ENCODE measurements at regions not wholly inside any gene's neighbourhood (a gene's known extent, or its start where the extent isn't known, plus 50 kb on each side); places are given as distances from the start of the nearest gene placed in this dataset.

DNA sequence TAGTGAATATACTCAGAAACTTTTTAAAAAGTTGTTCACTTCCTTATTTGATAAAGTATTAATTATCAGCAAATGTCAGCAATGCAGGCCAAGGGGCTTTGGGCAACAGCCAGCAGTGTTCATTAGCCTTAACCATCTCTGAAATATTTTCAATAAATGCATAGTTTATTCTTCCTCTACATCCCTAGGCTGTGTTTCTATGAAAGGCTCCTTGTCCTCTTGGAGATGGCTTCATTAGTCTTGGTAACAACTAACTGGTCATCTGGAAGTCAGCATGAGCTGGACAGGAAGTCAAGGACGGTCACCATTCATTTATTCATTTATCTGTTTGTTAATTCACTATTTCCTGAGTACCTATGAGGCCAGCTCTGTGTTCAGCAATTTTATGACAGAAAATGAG is 124.0 kb upstream of the TMEM132D start:
- Histone ChIP-seq H3K4ac (ENCODE audit: low read depth, low read length) (no peak overlapping the region), H3K79me1 (ENCODE audit: low read depth in 1 of 2, low read length in 2 of 2) (no peaks in the 10 kb centered on the region), H2AK9ac (replicated peaks; ENCODE audit: low read depth, low read length, poor library complexity) (no peak overlapping the region), H4K91ac (ENCODE audit: insufficient read depth, low read depth, low read length) (no peak overlapping the region), H3K4me1 (ENCODE audit: control insufficient read depth, insufficient read depth, low read length) (no peaks in the 10 kb centered on the region), H2BK5ac (ENCODE audit: low read depth, low read length, poor library complexity, severe bottlenecking) (no peak overlapping the region), H3K18ac (ENCODE audit: low read depth, low read length) (no peak overlapping the region), H3K36me3 (ENCODE audit: control insufficient read depth, insufficient read depth, low read length) (no peaks in the 10 kb centered on the region), H4K20me1 (ENCODE audit: insufficient read depth, low read length) (no peaks in the 10 kb centered on the region), H3K4me3 (ENCODE audit: insufficient read depth, low read depth, low read length) (no peak overlapping the region), H3K9me1 (ENCODE audit: insufficient read depth, low read length) (no peaks in the 10 kb centered on the region), H2BK20ac (ENCODE audit: low read depth, low read length) (no peak overlapping the region), H3K27ac (ENCODE audit: insufficient read depth, low read length) (no peak overlapping the region), H4K8ac (ENCODE audit: low read depth in 2 of 2, low read length in 2 of 2) (no peak overlapping the region), H2AK5ac (ENCODE audit: low read depth, low read length) (no peak overlapping the region), H3K56ac (ENCODE audit: extremely low read depth, insufficient read depth, low read length) (no peak overlapping the region), H4K5ac (ENCODE audit: low read depth, low read length) (no peak overlapping the region), H3K23ac (ENCODE audit: low read depth, low read length) (no peak overlapping the region), H3K9me3 (ENCODE audit: control insufficient read depth, insufficient read depth, low read length) (peaks cover 30% of the 10 kb centered on the region), H3K9ac (ENCODE audit: low read depth, low read length) (no peak overlapping the region), H2AFZ (replicated peaks; ENCODE audit: low read length, poor library complexity) (no peak overlapping the region), H3K27me3 (ENCODE audit: control insufficient read depth, insufficient read depth, low read length) (no peaks in the 10 kb centered on the region), H2BK120ac (ENCODE audit: low read depth, low read length) (no peak overlapping the region), H3K4me2 (ENCODE audit: low read depth, low read length) (no peak overlapping the region), H2BK15ac (ENCODE audit: low read depth, low read length) (no peak overlapping the region), H3K14ac (replicated peaks; ENCODE audit: low read depth, low read length) (no peak overlapping the region)
- BruUV-seq (replicated peaks), result no TSS peak
- intact Hi-C loops (cut with micrococcal nuclease), result no loop called here
- ChIA-PET POLR2A (ENCODE audit: unreplicated experiment) (no interaction called here), CTCF (interaction anchor here (0.7 kb wide), 1 partner anchor 11 kb away, joined by 3 read pairs; no protein-coding TSS in a partner anchor)
- WGBS, 2 experiments (ENCODE audit: extremely low coverage in 2 of 2, insufficient read length in 1 of 2), result no CpG with 5 or more reads among the region's 1 CpG
- dilution Hi-C loops (cut with HindIII; ENCODE audit: low sequenced_read_pairs, unreplicated experiment), result no loop called here
- in situ Hi-C loops (cut with MboI; ENCODE audit: low sequenced_read_pairs), result loop anchor here (25.0 kb wide), 1 partner anchor 710 kb away; no protein-coding TSS in a partner anchor
- ATAC-seq (ENCODE audit: low read depth) (no peak), DNase-seq (no peak)
- TF ChIP-seq RCOR1 (IDR thresholded peaks at IDR 0.05; ENCODE audit: insufficient replicate concordance, low read length) (no peak), RAD21 (IDR thresholded peaks at IDR 0.05; ENCODE audit: low read length) (no peak), CTCF (conservative IDR thresholded peaks at IDR 0.05; ENCODE audit: low read depth, low read length) (no peak), MXI1 (IDR thresholded peaks at IDR 0.05; ENCODE audit: borderline replicate concordance, low read depth, low read length) (no peak), RFX5 (IDR thresholded peaks at IDR 0.05; ENCODE audit: low read depth, low read length) (no peak), BHLHE40 (IDR thresholded peaks at IDR 0.05; ENCODE audit: low read depth, low read length) (no peak), MAFK (IDR thresholded peaks at IDR 0.05; ENCODE audit: low read depth, low read length) (no peak), POLR2A (IDR thresholded peaks at IDR 0.05; ENCODE audit: low read depth, low read length) (no peak), CEBPB (IDR thresholded peaks at IDR 0.05; ENCODE audit: low read depth, low read length) (no peak), MAZ (IDR thresholded peaks at IDR 0.05; ENCODE audit: borderline replicate concordance, low read depth, low read length) (no peak), SMC3 (IDR thresholded peaks at IDR 0.05; ENCODE audit: low read depth, low read length) (no peak), FOS (IDR thresholded peaks at IDR 0.05; ENCODE audit: low read depth, low read length) (no peak), NFE2L2 (IDR thresholded peaks at IDR 0.05; ENCODE audit: low read depth, low read length) (no peak), CHD1 (IDR thresholded peaks at IDR 0.05; ENCODE audit: low read depth, low read length) (no peak)
- TF ChIP-seq, protein P1, sequence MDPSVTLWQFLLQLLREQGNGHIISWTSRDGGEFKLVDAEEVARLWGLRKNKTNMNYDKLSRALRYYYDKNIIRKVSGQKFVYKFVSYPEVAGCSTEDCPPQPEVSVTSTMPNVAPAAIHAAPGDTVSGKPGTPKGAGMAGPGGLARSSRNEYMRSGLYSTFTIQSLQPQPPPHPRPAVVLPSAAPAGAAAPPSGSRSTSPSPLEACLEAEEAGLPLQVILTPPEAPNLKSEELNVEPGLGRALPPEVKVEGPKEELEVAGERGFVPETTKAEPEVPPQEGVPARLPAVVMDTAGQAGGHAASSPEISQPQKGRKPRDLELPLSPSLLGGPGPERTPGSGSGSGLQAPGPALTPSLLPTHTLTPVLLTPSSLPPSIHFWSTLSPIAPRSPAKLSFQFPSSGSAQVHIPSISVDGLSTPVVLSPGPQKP (IDR thresholded peaks at IDR 0.05; ENCODE audit: borderline replicate concordance, low read depth, low read length), result no peak
- TF ChIP-seq, protein P2, sequence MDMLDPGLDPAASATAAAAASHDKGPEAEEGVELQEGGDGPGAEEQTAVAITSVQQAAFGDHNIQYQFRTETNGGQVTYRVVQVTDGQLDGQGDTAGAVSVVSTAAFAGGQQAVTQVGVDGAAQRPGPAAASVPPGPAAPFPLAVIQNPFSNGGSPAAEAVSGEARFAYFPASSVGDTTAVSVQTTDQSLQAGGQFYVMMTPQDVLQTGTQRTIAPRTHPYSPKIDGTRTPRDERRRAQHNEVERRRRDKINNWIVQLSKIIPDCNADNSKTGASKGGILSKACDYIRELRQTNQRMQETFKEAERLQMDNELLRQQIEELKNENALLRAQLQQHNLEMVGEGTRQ (IDR thresholded peaks at IDR 0.05; ENCODE audit: low read depth, low read length), result no peak

All from IMR-90 (cell line).